ENCODE measurements at regions not wholly inside any gene's neighbourhood (a gene's known extent, or its start where the extent isn't known, plus 50 kb on each side); places are given as distances from the start of the nearest gene placed in this dataset.

GRCh38 chr7:52100-52499 lies 140.3 kb upstream of the FAM20C start:
- TF ChIP-seq, protein P1, sequence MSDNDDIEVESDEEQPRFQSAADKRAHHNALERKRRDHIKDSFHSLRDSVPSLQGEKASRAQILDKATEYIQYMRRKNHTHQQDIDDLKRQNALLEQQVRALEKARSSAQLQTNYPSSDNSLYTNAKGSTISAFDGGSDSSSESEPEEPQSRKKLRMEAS (IDR thresholded peaks at IDR 0.05): no peak
- TF ChIP-seq CEBPB (IDR thresholded peaks at IDR 0.05) (no peak), TEAD4 (IDR thresholded peaks at IDR 0.05) (no peak), EGR1 (IDR thresholded peaks at IDR 0.05) (no peak), NFIC (IDR thresholded peaks at IDR 0.05) (no peak), CREB1 (IDR thresholded peaks at IDR 0.05; ENCODE audit: low read depth) (no peak), RAD21 (IDR thresholded peaks at IDR 0.05; ENCODE audit: low read depth) (no peak), YY1 (IDR thresholded peaks at IDR 0.05; ENCODE audit: low read depth) (no peak), TAF1 (IDR thresholded peaks at IDR 0.05; ENCODE audit: low read depth) (no peak), FOXM1 (IDR thresholded peaks at IDR 0.05; ENCODE audit: borderline replicate concordance, low read depth) (no peak), EP300 (IDR thresholded peaks at IDR 0.05; ENCODE audit: borderline replicate concordance) (no peak), ZBTB7A (IDR thresholded peaks at IDR 0.05; ENCODE audit: low read depth) (no peak)
- TF ChIP-seq, protein P2, sequence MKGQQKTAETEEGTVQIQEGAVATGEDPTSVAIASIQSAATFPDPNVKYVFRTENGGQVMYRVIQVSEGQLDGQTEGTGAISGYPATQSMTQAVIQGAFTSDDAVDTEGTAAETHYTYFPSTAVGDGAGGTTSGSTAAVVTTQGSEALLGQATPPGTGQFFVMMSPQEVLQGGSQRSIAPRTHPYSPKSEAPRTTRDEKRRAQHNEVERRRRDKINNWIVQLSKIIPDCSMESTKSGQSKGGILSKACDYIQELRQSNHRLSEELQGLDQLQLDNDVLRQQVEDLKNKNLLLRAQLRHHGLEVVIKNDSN (IDR thresholded peaks at IDR 0.05): no peak
- TF ChIP-seq, protein P3, sequence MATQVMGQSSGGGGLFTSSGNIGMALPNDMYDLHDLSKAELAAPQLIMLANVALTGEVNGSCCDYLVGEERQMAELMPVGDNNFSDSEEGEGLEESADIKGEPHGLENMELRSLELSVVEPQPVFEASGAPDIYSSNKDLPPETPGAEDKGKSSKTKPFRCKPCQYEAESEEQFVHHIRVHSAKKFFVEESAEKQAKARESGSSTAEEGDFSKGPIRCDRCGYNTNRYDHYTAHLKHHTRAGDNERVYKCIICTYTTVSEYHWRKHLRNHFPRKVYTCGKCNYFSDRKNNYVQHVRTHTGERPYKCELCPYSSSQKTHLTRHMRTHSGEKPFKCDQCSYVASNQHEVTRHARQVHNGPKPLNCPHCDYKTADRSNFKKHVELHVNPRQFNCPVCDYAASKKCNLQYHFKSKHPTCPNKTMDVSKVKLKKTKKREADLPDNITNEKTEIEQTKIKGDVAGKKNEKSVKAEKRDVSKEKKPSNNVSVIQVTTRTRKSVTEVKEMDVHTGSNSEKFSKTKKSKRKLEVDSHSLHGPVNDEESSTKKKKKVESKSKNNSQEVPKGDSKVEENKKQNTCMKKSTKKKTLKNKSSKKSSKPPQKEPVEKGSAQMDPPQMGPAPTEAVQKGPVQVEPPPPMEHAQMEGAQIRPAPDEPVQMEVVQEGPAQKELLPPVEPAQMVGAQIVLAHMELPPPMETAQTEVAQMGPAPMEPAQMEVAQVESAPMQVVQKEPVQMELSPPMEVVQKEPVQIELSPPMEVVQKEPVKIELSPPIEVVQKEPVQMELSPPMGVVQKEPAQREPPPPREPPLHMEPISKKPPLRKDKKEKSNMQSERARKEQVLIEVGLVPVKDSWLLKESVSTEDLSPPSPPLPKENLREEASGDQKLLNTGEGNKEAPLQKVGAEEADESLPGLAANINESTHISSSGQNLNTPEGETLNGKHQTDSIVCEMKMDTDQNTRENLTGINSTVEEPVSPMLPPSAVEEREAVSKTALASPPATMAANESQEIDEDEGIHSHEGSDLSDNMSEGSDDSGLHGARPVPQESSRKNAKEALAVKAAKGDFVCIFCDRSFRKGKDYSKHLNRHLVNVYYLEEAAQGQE (IDR thresholded peaks at IDR 0.05; ENCODE audit: low read depth): no peak

GRCh38 chr7:53531-53930 lies 138.8 kb upstream of the FAM20C start:
- no peak for TF ChIP-seq EP300 (IDR thresholded peaks at IDR 0.05; ENCODE audit: borderline replicate concordance)

- TF ChIP-seq, protein P1 (IDR thresholded peaks at IDR 0.05): no peak
- TF ChIP-seq NFIC (IDR thresholded peaks at IDR 0.05) (no peak), CEBPB (IDR thresholded peaks at IDR 0.05) (no peak), RAD21 (IDR thresholded peaks at IDR 0.05; ENCODE audit: low read depth) (no peak), EGR1 (IDR thresholded peaks at IDR 0.05) (no peak), EP300 (IDR thresholded peaks at IDR 0.05; ENCODE audit: borderline replicate concordance) (no peak), YY1 (IDR thresholded peaks at IDR 0.05; ENCODE audit: low read depth) (no peak), TAF1 (IDR thresholded peaks at IDR 0.05; ENCODE audit: low read depth) (no peak), TCF12 (IDR thresholded peaks at IDR 0.05; ENCODE audit: low read depth) (no peak), TEAD4 (IDR thresholded peaks at IDR 0.05) (no peak), FOXM1 (IDR thresholded peaks at IDR 0.05; ENCODE audit: borderline replicate concordance, low read depth) (no peak), ZBTB7A (IDR thresholded peaks at IDR 0.05; ENCODE audit: low read depth) (no peak), CREB1 (IDR thresholded peaks at IDR 0.05; ENCODE audit: low read depth) (no peak)
- TF ChIP-seq, protein P3 (IDR thresholded peaks at IDR 0.05; ENCODE audit: low read depth): no peak
- TF ChIP-seq, protein P2 (IDR thresholded peaks at IDR 0.05): no peak
Measured at GRCh38 chr7:54615-55014, 137.8 kb upstream of the FAM20C start.

GRCh38 chr7:55690-56248 lies 136.6 kb upstream of the FAM20C start:
- no peak for TF ChIP-seq YY1 (IDR thresholded peaks at IDR 0.05; ENCODE audit: low read depth)
- no peak for TF ChIP-seq TCF12 (IDR thresholded peaks at IDR 0.05; ENCODE audit: low read depth)
- TF ChIP-seq, protein P1 (IDR thresholded peaks at IDR 0.05): no peak
- TF ChIP-seq RAD21 (IDR thresholded peaks at IDR 0.05; ENCODE audit: low read depth): no peak
- no peak for TF ChIP-seq TAF1 (IDR thresholded peaks at IDR 0.05; ENCODE audit: low read depth)
- TF ChIP-seq, protein P2 (IDR thresholded peaks at IDR 0.05): no peak

DNA sequence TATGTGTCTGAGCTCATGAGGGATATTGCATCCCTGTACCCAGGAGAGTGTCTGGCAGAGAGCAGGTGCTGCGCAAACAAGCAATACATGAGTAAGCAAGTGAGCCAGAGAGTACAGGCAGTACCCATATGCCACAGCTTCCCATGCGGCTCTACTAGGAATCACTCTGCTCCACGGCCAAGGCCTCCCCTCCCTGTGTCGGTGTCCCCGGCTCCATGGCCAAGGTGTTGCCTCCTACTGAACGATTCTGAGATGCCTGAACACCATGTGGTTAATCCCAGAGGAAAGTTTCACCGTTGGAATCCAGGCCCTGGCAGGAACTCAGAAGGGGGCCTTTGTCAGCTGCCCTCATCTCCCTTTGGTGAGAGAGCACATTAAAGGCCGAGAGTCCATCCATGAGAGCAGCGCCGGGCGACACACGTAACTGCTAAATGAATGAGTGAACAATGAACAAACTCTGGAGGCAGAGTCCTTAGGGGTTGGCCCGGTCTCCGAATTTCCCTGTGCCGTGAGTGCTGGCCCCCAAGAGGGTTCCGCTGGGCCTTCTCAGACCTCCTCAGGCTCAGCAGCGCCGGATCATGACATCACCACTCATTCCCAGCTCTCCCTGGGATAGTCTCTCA lies 136.0 kb upstream of the FAM20C start:
- TF ChIP-seq RAD21 (IDR thresholded peaks at IDR 0.05; ENCODE audit: low read depth) (no peak), FOXM1 (IDR thresholded peaks at IDR 0.05; ENCODE audit: borderline replicate concordance, low read depth) (no peak)
